HEK293 (cell line): ENCODE measurements at regions not wholly inside any gene's neighbourhood (a gene's known extent, or its start where the extent isn't known, plus 50 kb on each side); places are given as distances from the start of the nearest gene placed in this dataset.

Experiments used
- CTCF ChIA-PET: fragments of 350-600 bp; formaldehyde crosslinking; extraction: SDS; loops from one replicate; lab custom pipeline; 2021; ENCODE audit warnings: antibody characterized with exemption; lab: Yijun Ruan, JAX
- POLR2A ChIA-PET: fragments of 300-600 bp; formaldehyde crosslinking; extraction: SDS; loops from one replicate; lab custom pipeline; 2020; ENCODE audit warnings: antibody characterized with exemption, inconsistent platforms; lab: Yijun Ruan, JAX
- H3K27ac ChIP-seq: fragments of 200-500 bp; sonication (Bioruptor generic); 2 replicates; pipeline ENCODE4 v1.5.1; 2014; ENCODE audit warnings: low read depth, low read length, control low read depth, inconsistent platforms; ENCODE audit errors: extremely low read depth
- H3K36me3 ChIP-seq, 2 experiments: fragments of 200-500 bp in 1 of 2; sonication (Bioruptor generic) in 1 of 2; 1 replicate in 1 of 2; 2 replicates in 1 of 2; pipeline ENCODE4 v1.5.1; 2014 to 2017; ENCODE audit warnings: inconsistent platforms in 2 of 2, low read length in 2 of 2; ENCODE audit not compliant: control insufficient read depth in 2 of 2, insufficient read depth in 1 of 2
- H3K4me1 ChIP-seq: fragments of 200-500 bp; sonication (Bioruptor generic); 2 replicates; pipeline ENCODE4 v1.5.1; 2014; ENCODE audit warnings: mild to moderate bottlenecking, low read length, inconsistent platforms; ENCODE audit not compliant: control insufficient read depth, insufficient read depth
- H3K4me3 ChIP-seq: 2 replicates; pipeline ENCODE4 v1.5.1; 2011; ENCODE audit warnings: low read depth, mild to moderate bottlenecking, control low read depth, low read length, moderate library complexity
- H3K9me3 ChIP-seq: fragments of 200-500 bp; sonication (Bioruptor generic); 2 replicates; pipeline ENCODE4 v1.5.1; 2014; ENCODE audit warnings: low read depth, low read length, inconsistent platforms; ENCODE audit not compliant: control insufficient read depth, insufficient read depth
- HOXA7 ChIP-seq: sonication (generic); formaldehyde crosslinking; IDR thresholded peaks from 2 replicates; pipeline ENCODE4 v1.8.1; 2022; ENCODE audit warnings: missing genetic modification reagents, borderline replicate concordance
- KLF10 ChIP-seq: fragments of 450-650 bp; IDR thresholded peaks from 2 replicates; pipeline ENCODE4 v1.5.1; 2018; ENCODE audit warnings: missing biosample characterization, mild to moderate bottlenecking, missing genetic modification characterization
- KLF17 ChIP-seq: fragments of 450-650 bp; formaldehyde crosslinking; IDR thresholded peaks from 2 replicates; pipeline ENCODE4 v1.5.1; 2016; ENCODE audit warnings: missing biosample characterization, missing genetic modification characterization
- KLF9 ChIP-seq: fragments of 450-650 bp; formaldehyde crosslinking; IDR thresholded peaks from 2 replicates; pipeline ENCODE4 v1.5.1; 2016; ENCODE audit warnings: missing biosample characterization, missing genetic modification characterization, low read depth
- MEIS1 ChIP-seq: sonication (generic); formaldehyde crosslinking; IDR thresholded peaks from 2 replicates; pipeline ENCODE4 v1.8.1; 2022; ENCODE audit warnings: missing genetic modification reagents, mild to moderate bottlenecking, borderline replicate concordance
- MZF1 ChIP-seq: fragments of 450-650 bp; formaldehyde crosslinking; IDR thresholded peaks from 2 replicates; pipeline ENCODE4 v1.5.1; 2017; ENCODE audit warnings: missing biosample characterization, missing genetic modification characterization, borderline replicate concordance
- PRDM1 ChIP-seq: fragments of 450-650 bp; formaldehyde crosslinking; IDR thresholded peaks from 2 replicates; pipeline ENCODE4; 2016; ENCODE audit warnings: missing biosample characterization, missing genetic modification characterization
- PRDM10 ChIP-seq: fragments of 450-650 bp; formaldehyde crosslinking; IDR thresholded peaks from 2 replicates; pipeline ENCODE4 v1.5.1; 2016; ENCODE audit warnings: missing biosample characterization, missing genetic modification characterization
- PRDM4 ChIP-seq: fragments of 450-650 bp; formaldehyde crosslinking; IDR thresholded peaks from 2 replicates; pipeline ENCODE4 v1.5.1; 2017; ENCODE audit warnings: missing biosample characterization, missing genetic modification characterization
- SCRT1 ChIP-seq: fragments of 450-650 bp; formaldehyde crosslinking; IDR thresholded peaks from 2 replicates; pipeline ENCODE4 v1.5.1; 2016; ENCODE audit warnings: missing biosample characterization, missing genetic modification characterization, borderline replicate concordance
- SP2 ChIP-seq: fragments of 450-650 bp; formaldehyde crosslinking; IDR thresholded peaks from 2 replicates; pipeline ENCODE4 v1.5.1; 2016; ENCODE audit warnings: missing biosample characterization, missing genetic modification characterization
- ZEB2 ChIP-seq: fragments of 450-650 bp; formaldehyde crosslinking; IDR thresholded peaks from 2 replicates; pipeline ENCODE4 v1.5.1; 2016; ENCODE audit warnings: missing biosample characterization, missing genetic modification characterization
- ZNF202 ChIP-seq: fragments of 450-650 bp; formaldehyde crosslinking; IDR thresholded peaks from 2 replicates; pipeline ENCODE4 v1.5.1; 2016; ENCODE audit warnings: missing biosample characterization, missing genetic modification characterization, borderline replicate concordance
- ZNF23 ChIP-seq: fragments of 450-650 bp; formaldehyde crosslinking; IDR thresholded peaks from 2 replicates; pipeline ENCODE4 v1.5.1; 2016; ENCODE audit warnings: missing biosample characterization, missing genetic modification characterization, borderline replicate concordance
- ZNF292 ChIP-seq: fragments of 450-650 bp; formaldehyde crosslinking; IDR thresholded peaks from 2 replicates; pipeline ENCODE4 v1.5.1; 2016; ENCODE audit warnings: low read depth, missing biosample characterization, missing genetic modification characterization, borderline replicate concordance
- ZNF324 ChIP-seq: fragments of 450-650 bp; formaldehyde crosslinking; IDR thresholded peaks from 2 replicates; pipeline ENCODE4 v1.5.1; 2016; ENCODE audit warnings: missing biosample characterization, missing genetic modification characterization
- ZNF354C ChIP-seq: fragments of 450-650 bp; formaldehyde crosslinking; IDR thresholded peaks from 2 replicates; pipeline ENCODE4 v1.5.1; 2016; ENCODE audit warnings: missing biosample characterization, missing genetic modification characterization, low read depth, borderline replicate concordance
- ZNF362 ChIP-seq: fragments of 450-650 bp; formaldehyde crosslinking; IDR thresholded peaks from 2 replicates; pipeline ENCODE4 v1.5.1; 2016; ENCODE audit warnings: missing biosample characterization, missing genetic modification characterization
- ZNF37A ChIP-seq: fragments of 450-650 bp; IDR thresholded peaks from 2 replicates; pipeline ENCODE4 v1.5.1; 2018; ENCODE audit warnings: missing biosample characterization, missing genetic modification characterization
- ZNF488 ChIP-seq: fragments of 450-650 bp; formaldehyde crosslinking; IDR thresholded peaks from 2 replicates; pipeline ENCODE4 v1.5.1; 2016; ENCODE audit warnings: missing biosample characterization, missing genetic modification characterization
- ZNF561 ChIP-seq: fragments of 450-650 bp; IDR thresholded peaks from 2 replicates; pipeline ENCODE4 v1.5.1; 2018; ENCODE audit warnings: missing biosample characterization, missing genetic modification characterization, borderline replicate concordance
- ZNF610 ChIP-seq: fragments of 450-650 bp; formaldehyde crosslinking; IDR thresholded peaks from 2 replicates; pipeline ENCODE4 v1.5.1; 2016; ENCODE audit warnings: missing biosample characterization, missing genetic modification characterization, borderline replicate concordance
- ZNF654 ChIP-seq: fragments of 450-650 bp; formaldehyde crosslinking; IDR thresholded peaks from 2 replicates; pipeline ENCODE4 v1.5.1; 2016; ENCODE audit warnings: low read depth, missing biosample characterization, missing genetic modification characterization
- ZNF660 ChIP-seq: fragments of 450-650 bp; IDR thresholded peaks from 2 replicates; pipeline ENCODE4 v1.5.1; 2018; ENCODE audit warnings: missing biosample characterization, mild to moderate bottlenecking, missing genetic modification characterization
- ZSCAN5A ChIP-seq: fragments of 450-650 bp; formaldehyde crosslinking; IDR thresholded peaks from 2 replicates; pipeline ENCODE4 v1.5.1; 2016; ENCODE audit warnings: missing biosample characterization, missing genetic modification characterization

- TF ChIP-seq HOXA7 (no peak), ZNF354C (tag by site-specific recombination) (no peak), ZNF488 (tag by site-specific recombination) (no peak), ZNF202 (tag by site-specific recombination) (no peak), ZNF23 (tag by site-specific recombination) (no peak), KLF17 (tag by site-specific recombination) (no peak), ZNF610 (no peak), PRDM4 (tag by site-specific recombination) (no peak), PRDM10 (tag by site-specific recombination) (no peak), ZSCAN5A (tag by site-specific recombination) (no peak), SCRT1 (tag by site-specific recombination) (no peak)
- H3K4me3 ChIP-seq, result no peak overlapping the region
- H3K27ac ChIP-seq, result no peak overlapping the region
- ChIA-PET CTCF (interaction anchor here (0.5 kb wide), 1 partner anchor 13 kb away, joined by 3 read pairs; no protein-coding TSS in a partner anchor), POLR2A (no interaction called here)
- H3K36me3 ChIP-seq, result no peaks in the 10 kb centered on the region
- H3K9me3 ChIP-seq, result no peaks in the 10 kb centered on the region
- H3K4me1 ChIP-seq, result no peaks in the 10 kb centered on the region
These were observed 124.9 kb downstream of the ABCC12 start for GRCh38 chr16:48030926-48031325.

GRCh38 chr16:48029768-48030167, 126.0 kb downstream of the ABCC12 start:
- no peak overlapping the region for H3K4me3 ChIP-seq
- no peaks in the 10 kb centered on the region for H3K9me3 ChIP-seq
- H3K27ac ChIP-seq, result no peak overlapping the region
- H3K4me1 ChIP-seq, result no peaks in the 10 kb centered on the region
- no peaks in the 10 kb centered on the region for H3K36me3 ChIP-seq
- POLR2A ChIA-PET, result no interaction called here
- TF ChIP-seq MEIS1 (CRISPR knock-in tag) (no peak), ZNF324 (tag by site-specific recombination) (no peak), ZNF362 (tag by site-specific recombination) (no peak), ZNF37A (tag by site-specific recombination) (no peak), ZNF561 (tag by site-specific recombination) (no peak), KLF10 (tag by site-specific recombination) (no peak), ZNF292 (tag by site-specific recombination) (no peak), ZEB2 (tag by site-specific recombination) (no peak), ZNF660 (tag by site-specific recombination) (no peak), ZNF654 (no peak), PRDM1 (tag by site-specific recombination) (no peak), MZF1 (tag by site-specific recombination) (no peak), KLF9 (tag by site-specific recombination) (no peak), SP2 (tag by site-specific recombination) (no peak)
- CTCF ChIA-PET, result interaction anchor here (0.7 kb wide), 1 partner anchor 286 kb away, joined by 4 read pairs; no protein-coding TSS in a partner anchor
